ENCODE measurements at regions not wholly inside any gene's neighbourhood (a gene's known extent, or its start where the extent isn't known, plus 50 kb on each side); places are given as distances from the start of the nearest gene placed in this dataset.

DNA sequence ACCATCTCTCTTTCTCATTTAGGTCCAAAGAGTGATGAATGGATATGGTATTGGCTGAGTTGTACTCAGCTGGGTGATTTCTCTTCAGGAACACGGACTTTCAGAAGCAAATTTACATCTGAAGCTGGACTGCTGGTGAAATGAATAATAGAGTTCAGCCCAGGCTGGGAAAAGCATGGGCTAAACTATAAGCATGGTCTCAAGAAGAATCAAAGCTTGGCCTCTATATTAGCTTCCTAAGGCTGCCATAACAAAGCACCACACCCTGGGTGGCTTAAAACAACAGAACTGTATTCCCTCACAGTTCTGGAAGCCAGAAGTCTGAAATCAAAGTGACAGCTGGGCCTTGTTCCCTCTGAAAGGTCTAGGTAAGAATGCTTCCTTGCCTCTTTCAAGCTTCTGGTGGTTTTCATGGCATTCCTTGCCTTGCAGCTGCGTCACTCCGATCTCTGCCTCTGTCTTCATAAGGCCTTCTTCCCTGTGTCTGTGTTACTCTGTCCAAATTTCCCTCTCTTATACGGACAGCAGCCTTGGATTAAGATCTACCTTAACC is 89.8 kb upstream of the CES5A start:
- Histone ChIP-seq H3K4me1 (ENCODE audit: control insufficient read depth, insufficient read depth, low read length) (no peaks in the 10 kb centered on the region), H4K20me1 (ENCODE audit: control insufficient read depth, insufficient read depth) (no peaks in the 10 kb centered on the region), H3K27me3 (replicated peaks in 1 of 2; ENCODE audit: control insufficient read depth in 2 of 2, insufficient read depth in 2 of 2, low read length in 1 of 2) (peaks cover 0 to 2% of the 10 kb centered on the region in 2 experiments; a peak in 1 of 4 replicates), H3K36me3 (ENCODE audit: control insufficient read depth in 2 of 2, insufficient read depth in 2 of 2, low read length in 1 of 2) (no peaks in the 10 kb centered on the region), H3K27ac (ENCODE audit: control insufficient read depth, insufficient read depth) (no peak overlapping the region), H3K4me3 (no peak overlapping the region), H3K4me2 (ENCODE audit: control insufficient read depth, insufficient read depth) (no peak overlapping the region), H2AFZ (ENCODE audit: control insufficient read depth, low read depth, low read length) (no peak overlapping the region), H3K9ac (ENCODE audit: control insufficient read depth, insufficient read depth, low read length) (no peak overlapping the region), H3K9me3 (replicated peaks; ENCODE audit: control insufficient read depth, insufficient read depth, low read length) (no peaks in the 10 kb centered on the region), H3K79me2 (ENCODE audit: control insufficient read depth, insufficient read depth, low read length) (no peaks in the 10 kb centered on the region)
- TF ChIP-seq BMI1 (IDR thresholded peaks at IDR 0.05; ENCODE audit: borderline replicate concordance) (no peak), POLR2A (IDR thresholded peaks at IDR 0.05; ENCODE audit: low read depth, low read length) (no peak), ZNF274 (IDR thresholded peaks at IDR 0.05; ENCODE audit: insufficient read depth, insufficient read length) (no peak), RUNX3 (IDR thresholded peaks at IDR 0.05; ENCODE audit: low read length) (no peak), JUND (IDR thresholded peaks at IDR 0.05; ENCODE audit: low read depth, low read length) (no peak), MTA3 (IDR thresholded peaks at IDR 0.05; ENCODE audit: borderline replicate concordance, low read length) (no peak), RAD21 (IDR thresholded peaks at IDR 0.05; ENCODE audit: insufficient read depth, low read depth, low read length) (no peak), MEF2A (IDR thresholded peaks at IDR 0.05; ENCODE audit: insufficient read depth, low read depth, low read length) (no peak), ASH2L (IDR thresholded peaks at IDR 0.05; ENCODE audit: borderline replicate concordance, low read depth) (no peak), CBX5 (IDR thresholded peaks at IDR 0.05; ENCODE audit: low read depth) (no peak), SUZ12 (IDR thresholded peaks at IDR 0.05; ENCODE audit: unreplicated experiment) (no peak), PML (IDR thresholded peaks at IDR 0.05; ENCODE audit: low read length) (no peak), NFYA (IDR thresholded peaks at IDR 0.05; ENCODE audit: borderline replicate concordance, low read depth, low read length) (no peak), IRF4 (IDR thresholded peaks at IDR 0.05; ENCODE audit: low read depth, low read length) (no peak), TCF12 (IDR thresholded peaks at IDR 0.05; ENCODE audit: low read depth, low read length) (no peak), SP1 (IDR thresholded peaks at IDR 0.05; ENCODE audit: low read depth, low read length) (no peak)
- TF ChIP-seq, protein P1, sequence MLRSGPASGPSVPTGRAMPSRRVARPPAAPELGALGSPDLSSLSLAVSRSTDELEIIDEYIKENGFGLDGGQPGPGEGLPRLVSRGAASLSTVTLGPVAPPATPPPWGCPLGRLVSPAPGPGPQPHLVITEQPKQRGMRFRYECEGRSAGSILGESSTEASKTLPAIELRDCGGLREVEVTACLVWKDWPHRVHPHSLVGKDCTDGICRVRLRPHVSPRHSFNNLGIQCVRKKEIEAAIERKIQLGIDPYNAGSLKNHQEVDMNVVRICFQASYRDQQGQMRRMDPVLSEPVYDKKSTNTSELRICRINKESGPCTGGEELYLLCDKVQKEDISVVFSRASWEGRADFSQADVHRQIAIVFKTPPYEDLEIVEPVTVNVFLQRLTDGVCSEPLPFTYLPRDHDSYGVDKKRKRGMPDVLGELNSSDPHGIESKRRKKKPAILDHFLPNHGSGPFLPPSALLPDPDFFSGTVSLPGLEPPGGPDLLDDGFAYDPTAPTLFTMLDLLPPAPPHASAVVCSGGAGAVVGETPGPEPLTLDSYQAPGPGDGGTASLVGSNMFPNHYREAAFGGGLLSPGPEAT (IDR thresholded peaks at IDR 0.05; ENCODE audit: low read depth) = no peak
- TF ChIP-seq, protein P2, sequence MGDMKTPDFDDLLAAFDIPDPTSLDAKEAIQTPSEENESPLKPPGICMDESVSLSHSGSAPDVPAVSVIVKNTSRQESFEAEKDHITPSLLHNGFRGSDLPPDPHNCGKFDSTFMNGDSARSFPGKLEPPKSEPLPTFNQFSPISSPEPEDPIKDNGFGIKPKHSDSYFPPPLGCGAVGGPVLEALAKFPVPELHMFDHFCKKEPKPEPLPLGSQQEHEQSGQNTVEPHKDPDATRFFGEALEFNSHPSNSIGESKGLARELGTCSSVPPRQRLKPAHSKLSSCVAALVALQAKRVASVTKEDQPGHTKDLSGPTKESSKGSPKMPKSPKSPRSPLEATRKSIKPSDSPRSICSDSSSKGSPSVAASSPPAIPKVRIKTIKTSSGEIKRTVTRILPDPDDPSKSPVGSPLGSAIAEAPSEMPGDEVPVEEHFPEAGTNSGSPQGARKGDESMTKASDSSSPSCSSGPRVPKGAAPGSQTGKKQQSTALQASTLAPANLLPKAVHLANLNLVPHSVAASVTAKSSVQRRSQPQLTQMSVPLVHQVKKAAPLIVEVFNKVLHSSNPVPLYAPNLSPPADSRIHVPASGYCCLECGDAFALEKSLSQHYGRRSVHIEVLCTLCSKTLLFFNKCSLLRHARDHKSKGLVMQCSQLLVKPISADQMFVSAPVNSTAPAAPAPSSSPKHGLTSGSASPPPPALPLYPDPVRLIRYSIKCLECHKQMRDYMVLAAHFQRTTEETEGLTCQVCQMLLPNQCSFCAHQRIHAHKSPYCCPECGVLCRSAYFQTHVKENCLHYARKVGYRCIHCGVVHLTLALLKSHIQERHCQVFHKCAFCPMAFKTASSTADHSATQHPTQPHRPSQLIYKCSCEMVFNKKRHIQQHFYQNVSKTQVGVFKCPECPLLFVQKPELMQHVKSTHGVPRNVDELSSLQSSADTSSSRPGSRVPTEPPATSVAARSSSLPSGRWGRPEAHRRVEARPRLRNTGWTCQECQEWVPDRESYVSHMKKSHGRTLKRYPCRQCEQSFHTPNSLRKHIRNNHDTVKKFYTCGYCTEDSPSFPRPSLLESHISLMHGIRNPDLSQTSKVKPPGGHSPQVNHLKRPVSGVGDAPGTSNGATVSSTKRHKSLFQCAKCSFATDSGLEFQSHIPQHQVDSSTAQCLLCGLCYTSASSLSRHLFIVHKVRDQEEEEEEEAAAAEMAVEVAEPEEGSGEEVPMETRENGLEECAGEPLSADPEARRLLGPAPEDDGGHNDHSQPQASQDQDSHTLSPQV (IDR thresholded peaks at IDR 0.05) = no peak
- TF ChIP-seq, protein P3, sequence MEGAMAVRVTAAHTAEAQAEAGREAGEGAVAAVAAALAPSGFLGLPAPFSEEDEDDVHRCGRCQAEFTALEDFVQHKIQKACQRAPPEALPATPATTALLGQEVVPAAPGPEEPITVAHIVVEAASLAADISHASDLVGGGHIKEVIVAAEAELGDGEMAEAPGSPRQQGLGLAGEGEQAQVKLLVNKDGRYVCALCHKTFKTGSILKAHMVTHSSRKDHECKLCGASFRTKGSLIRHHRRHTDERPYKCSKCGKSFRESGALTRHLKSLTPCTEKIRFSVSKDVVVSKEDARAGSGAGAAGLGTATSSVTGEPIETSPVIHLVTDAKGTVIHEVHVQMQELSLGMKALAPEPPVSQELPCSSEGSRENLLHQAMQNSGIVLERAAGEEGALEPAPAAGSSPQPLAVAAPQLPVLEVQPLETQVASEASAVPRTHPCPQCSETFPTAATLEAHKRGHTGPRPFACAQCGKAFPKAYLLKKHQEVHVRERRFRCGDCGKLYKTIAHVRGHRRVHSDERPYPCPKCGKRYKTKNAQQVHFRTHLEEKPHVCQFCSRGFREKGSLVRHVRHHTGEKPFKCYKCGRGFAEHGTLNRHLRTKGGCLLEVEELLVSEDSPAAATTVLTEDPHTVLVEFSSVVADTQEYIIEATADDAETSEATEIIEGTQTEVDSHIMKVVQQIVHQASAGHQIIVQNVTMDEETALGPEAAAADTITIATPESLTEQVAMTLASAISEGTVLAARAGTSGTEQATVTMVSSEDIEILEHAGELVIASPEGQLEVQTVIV (IDR thresholded peaks at IDR 0.05; ENCODE audit: borderline replicate concordance, partially characterized antibody) = no peak
- in situ Hi-C loops (cut with MboI) (no loop called here), intact Hi-C loops (cut with micrococcal nuclease; ENCODE audit: unreplicated experiment) (no loop called here)
- DNase-seq (ENCODE audit: low read depth, low spot score) (no peak), ATAC-seq (no peak), FAIRE-seq (no peak)
- ChIA-PET RAD21 (ENCODE audit: unreplicated experiment) (no interaction called here), CTCF (interaction anchor here (0.6 to 1.6 kb wide), 2 partner anchors 21 to 278 kb away, joined by 3 to 5 read pairs; no protein-coding TSS in a partner anchor), POLR2A (no interaction called here), SMC1A (ENCODE audit: uncharacterized antibody, unreplicated experiment) (no interaction called here)
- 9% methylated on average over 4 of the region's 4 CpGs for WGBS (ENCODE audit: insufficient coverage, insufficient replicate concordance, low lambda C conversion rate, missing lambda C conversion rate)
- BruUV-seq (replicated peaks) = no TSS peak

Measured in GM12878 (cell line).